ENCODE measurements at regions not wholly inside any gene's neighbourhood (a gene's known extent, or its start where the extent isn't known, plus 50 kb on each side); places are given as distances from the start of the nearest gene placed in this dataset.

DNA sequence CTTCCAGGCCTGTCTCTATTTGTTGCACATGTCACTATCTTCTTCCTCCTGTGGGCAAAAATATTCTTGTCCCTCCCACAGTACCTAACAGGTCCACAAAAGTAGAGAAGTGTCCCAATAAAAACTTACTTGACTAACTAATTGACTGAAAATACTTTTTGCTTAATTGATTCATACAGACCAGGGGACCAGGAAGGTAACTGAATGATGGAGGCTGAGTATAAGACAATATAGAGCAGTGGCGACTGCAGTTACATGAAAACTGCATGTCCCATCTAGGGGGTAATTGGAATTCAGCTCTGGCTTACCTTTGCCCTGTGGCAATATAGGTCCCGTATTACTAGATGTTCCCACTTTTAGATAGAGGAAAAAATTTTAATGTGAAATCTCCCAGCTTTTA, 112.9 kb upstream of the CREB1 start:
- TF ChIP-seq EZH2phosphoT487 (IDR thresholded peaks at IDR 0.05; ENCODE audit: insufficient read depth, low read depth) (no peak), EZH2 (IDR thresholded peaks at IDR 0.05; ENCODE audit: insufficient read depth, poor library complexity, severe bottlenecking) (no peak)
